ENCODE measurements at regions not wholly inside any gene's neighbourhood (a gene's known extent, or its start where the extent isn't known, plus 50 kb on each side); places are given as distances from the start of the nearest gene placed in this dataset.
"Not testable (repeated sequence)": the region's sequence is repeated elsewhere in the genome, so short reads cannot be mapped to it uniquely, and the experiment has no call there.

- DNase-seq = no peak
Measured at GRCh38 chr18:43893001-43893637, 615.8 kb upstream of the SYT4 start.

GRCh38 chr18:43904209-43904837 is 627.0 kb upstream of the SYT4 start:
- no peak for DNase-seq

DNA sequence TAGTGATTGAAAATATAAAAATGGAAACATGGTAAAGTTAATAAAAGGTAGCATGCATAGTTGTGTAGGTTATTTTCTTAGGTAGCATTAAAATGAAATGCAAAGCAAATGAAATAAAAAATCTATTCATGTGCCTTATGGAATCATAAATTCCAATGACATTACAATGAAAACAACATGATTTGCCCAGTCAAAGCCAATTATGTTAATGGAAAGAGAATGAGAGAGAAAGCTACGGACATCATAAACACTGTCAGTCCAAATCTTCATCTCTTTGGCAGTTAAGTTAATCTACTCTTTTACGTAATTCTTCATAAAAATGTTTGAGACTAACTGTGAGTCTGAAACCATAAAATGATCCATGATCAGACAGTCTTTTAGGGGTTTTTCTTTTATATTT is 636.7 kb upstream of the SYT4 start:
- DNase-seq = no peak

GRCh38 chr18:43916984-43917383 is 639.7 kb upstream of the SYT4 start:
- DNase-seq = no peak

- DNase-seq = no peak
Measured at GRCh38 chr18:43917520-43917919, 640.2 kb upstream of the SYT4 start.

GRCh38 chr18:43919551-43919950 is 642.3 kb upstream of the SYT4 start:
- DNase-seq = no peak

- no peak for DNase-seq
Measured at GRCh38 chr18:43931439-43931838, 654.1 kb upstream of the SYT4 start.

GRCh38 chr18:43932140-43932539 is 654.9 kb upstream of the SYT4 start:
- DNase-seq = no peak

- DNase-seq = no peak
Measured at GRCh38 chr18:43933177-43933576, 655.9 kb upstream of the SYT4 start.

DNA sequence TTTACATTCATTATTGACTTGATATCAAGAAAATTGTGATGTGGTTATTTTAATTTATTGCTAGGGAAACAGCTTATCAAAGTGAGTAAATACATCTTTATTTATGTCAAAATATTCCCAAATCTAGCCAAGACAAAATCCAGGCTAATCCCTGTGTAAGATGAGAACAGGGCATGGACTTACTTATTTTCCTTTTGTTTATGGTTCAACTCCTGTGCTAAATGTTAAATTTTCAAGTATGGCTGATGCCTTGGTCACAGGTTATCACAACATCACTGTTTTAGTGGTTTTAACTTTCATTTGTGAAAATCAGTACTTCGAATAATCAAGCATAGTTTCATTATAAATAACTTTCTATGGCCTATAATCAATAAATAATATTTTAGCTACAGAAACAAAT is 657.0 kb upstream of the SYT4 start:
- DNase-seq = no peak

- DNase-seq = no peak
Measured at GRCh38 chr18:43934781-43935471, 657.6 kb upstream of the SYT4 start.

GRCh38 chr18:43936176-43936575 is 658.9 kb upstream of the SYT4 start:
- no peak for DNase-seq

DNA sequence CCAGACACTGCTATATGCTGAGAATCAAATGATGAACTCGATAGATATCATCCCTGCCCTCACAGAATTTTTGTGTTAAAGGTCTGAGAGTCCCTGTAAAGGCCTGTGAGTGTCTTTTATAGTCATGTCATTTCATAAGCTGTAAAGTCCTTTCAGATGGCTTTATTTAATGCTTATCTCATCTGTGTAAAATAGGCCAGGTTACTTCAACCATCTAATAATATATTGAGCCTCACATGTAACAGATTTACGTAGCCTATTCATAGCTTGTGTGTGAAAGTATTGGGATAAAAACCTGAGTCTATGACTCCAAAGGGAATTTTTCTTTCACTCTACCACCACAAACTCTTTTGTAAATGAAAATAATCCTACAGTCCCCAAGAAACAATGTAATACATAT is 672.0 kb upstream of the SYT4 start:
- DNase-seq = no peak

- DNase-seq = no peak
Measured at GRCh38 chr18:43950062-43950461, 672.8 kb upstream of the SYT4 start.

- no peak for DNase-seq
Measured at GRCh38 chr18:43952398-43952797, 675.1 kb upstream of the SYT4 start.

GRCh38 chr18:43961722-43962121 is 684.4 kb upstream of the SYT4 start:
- no peak for DNase-seq

GRCh38 chr18:43964666-43965065 is 687.4 kb upstream of the SYT4 start:
- DNase-seq = no peak

GRCh38 chr18:43965691-43966090 is 688.4 kb upstream of the SYT4 start:
- DNase-seq = no peak

DNA sequence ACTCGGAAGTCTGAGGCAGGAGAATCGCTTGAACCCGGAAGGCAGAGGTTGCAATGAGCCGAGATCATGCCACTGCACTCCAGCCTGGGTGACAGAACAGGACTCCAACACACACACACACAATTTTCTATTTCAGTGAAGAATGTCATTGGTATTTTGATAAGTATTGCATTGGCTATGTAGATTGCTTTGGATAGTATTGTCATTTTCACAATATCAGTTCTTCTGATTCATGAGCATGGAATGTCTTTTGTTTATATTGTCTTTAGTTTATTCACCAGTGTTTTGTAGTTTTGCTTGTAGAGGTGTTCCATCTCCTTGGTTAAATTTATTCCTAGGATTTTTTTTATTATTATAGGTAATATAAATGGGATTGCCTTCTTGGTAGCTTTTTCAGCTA is 693.4 kb upstream of the SYT4 start:
- DNase-seq = no peak

- no peak for DNase-seq
Measured at GRCh38 chr18:43978174-43978573, 700.9 kb upstream of the SYT4 start.

DNA sequence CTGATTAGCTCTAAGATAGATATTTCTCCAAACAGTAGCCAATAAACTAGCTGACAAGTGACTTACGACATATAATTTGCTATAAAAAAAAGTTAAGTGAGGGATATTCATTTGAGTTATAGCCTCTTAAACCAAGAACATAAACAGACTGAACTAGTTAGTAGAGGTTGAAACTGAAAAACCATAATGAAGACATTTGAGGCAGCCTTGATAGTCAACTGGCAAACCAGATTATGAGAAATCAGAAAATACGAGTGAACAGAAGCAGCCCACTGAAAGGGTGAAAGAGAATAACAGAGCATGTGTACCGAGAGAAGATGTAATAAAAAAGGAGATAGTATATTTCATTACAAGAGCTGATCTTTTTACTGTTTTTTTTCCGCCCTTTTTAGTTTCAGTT is 698.1 kb upstream of the SETBP1 start:
- no peak for DNase-seq

DNA sequence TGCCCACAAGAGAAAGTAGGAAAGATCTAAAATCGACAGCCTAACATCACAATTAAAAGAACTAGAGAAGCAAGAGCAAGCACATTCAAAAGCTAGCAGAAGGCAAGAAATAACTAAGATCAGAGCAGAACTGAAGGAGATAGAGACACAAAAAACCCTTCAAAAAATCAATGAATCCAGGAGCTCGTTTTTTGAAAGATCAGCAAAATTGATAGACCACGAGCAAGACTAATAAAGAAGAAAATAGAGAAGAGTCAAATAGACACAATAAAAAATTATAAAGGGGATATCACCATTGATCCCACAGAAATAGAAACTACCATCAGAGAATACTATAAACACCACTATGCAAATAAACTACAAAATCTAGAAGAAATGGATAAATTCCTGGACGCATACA is 693.6 kb upstream of the SETBP1 start:
- not testable (repeated sequence) for DNase-seq

- no peak for DNase-seq
Measured at GRCh38 chr18:43992741-43993140, 687.9 kb upstream of the SETBP1 start.

- DNase-seq = no peak
Measured at GRCh38 chr18:43994381-43994780, 686.3 kb upstream of the SETBP1 start.

DNA sequence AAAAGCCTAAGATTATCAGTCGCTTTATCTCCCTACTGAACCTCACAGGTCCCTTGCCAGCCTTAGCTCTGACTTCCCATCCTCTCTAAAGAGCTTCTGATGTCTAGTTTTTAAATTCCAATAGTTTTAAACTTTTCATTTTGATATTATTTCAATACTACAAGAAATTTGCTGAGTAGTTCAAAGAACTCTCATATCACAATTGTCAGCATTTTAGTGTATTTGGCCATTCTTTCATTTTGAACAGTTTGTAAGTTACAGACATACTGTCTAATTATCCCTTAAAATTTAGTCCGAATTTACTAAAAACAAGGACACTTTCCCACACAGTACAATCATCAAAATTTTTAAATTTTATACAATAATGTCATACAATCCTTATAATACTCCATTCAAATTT is 666.8 kb upstream of the SETBP1 start:
- no peak for DNase-seq

Data from NCI-H2227 treated with DMSO at 0.1 percent for 48 hours (cell line).